Fibroblast of lung (primary cell): ENCODE measurements at regions not wholly inside any gene's neighbourhood (a gene's known extent, or its start where the extent isn't known, plus 50 kb on each side); places are given as distances from the start of the nearest gene placed in this dataset.

Experiments
- DNase-seq, 2 donors: peaks; one replicate each; pipeline versions ENCODE4 v3.0.0 to v3.0.0-alpha.2; 2010; ENCODE audit warnings: low read depth in 2 of 2
- H2AFZ ChIP-seq: 2 replicates; pipeline ENCODE4 v1.5.1; 2012; ENCODE audit warnings: low read length, control low read depth, inconsistent platforms
- H3K27ac ChIP-seq: 2 replicates; pipeline ENCODE4 v1.5.1; 2011; ENCODE audit warnings: low read length, control low read depth; ENCODE audit not compliant: insufficient read depth
- H3K27me3 ChIP-seq: 2 replicates; pipeline ENCODE4 v1.5.1; 2011; ENCODE audit warnings: mild to moderate bottlenecking, low read length; ENCODE audit not compliant: control insufficient read depth, insufficient read depth
- H3K36me3 ChIP-seq: 2 replicates; pipeline ENCODE4 v1.5.1; 2011; ENCODE audit warnings: low read length; ENCODE audit not compliant: control insufficient read depth, insufficient read depth
- H3K4me1 ChIP-seq: 2 replicates; pipeline ENCODE4 v1.5.1; 2011; ENCODE audit warnings: low read length; ENCODE audit not compliant: control insufficient read depth, insufficient read depth; ENCODE audit errors: extremely low read depth
- H3K4me2 ChIP-seq: 2 replicates; pipeline ENCODE4 v1.5.1; 2011; ENCODE audit warnings: low read length, control low read depth; ENCODE audit not compliant: insufficient read depth; ENCODE audit errors: extremely low read depth
- H3K4me3 ChIP-seq, 4 experiments: fragments of 200-600 bp in 1 of 4; sonication (generic) in 1 of 4; replicated peaks in 1 of 4; 2 replicates each; pipeline ENCODE4 v1.5.1; 2011 to 2016; ENCODE audit warnings: low read length in 4 of 4, low read depth in 3 of 4, mild to moderate bottlenecking in 3 of 4, control low read depth in 2 of 4, inconsistent platforms in 1 of 4, mixed read lengths in 1 of 4; ENCODE audit not compliant: insufficient read depth in 1 of 4; ENCODE audit errors: control extremely low read depth in 1 of 4
- H3K79me2 ChIP-seq: 2 replicates; pipeline ENCODE4 v1.5.1; 2012; ENCODE audit warnings: mild to moderate bottlenecking, low read length, inconsistent platforms; ENCODE audit not compliant: control insufficient read depth, insufficient read depth
- H3K9ac ChIP-seq: 2 replicates; pipeline ENCODE4 v1.5.1; 2011; ENCODE audit warnings: mild to moderate bottlenecking, low read length, control low read depth; ENCODE audit not compliant: insufficient read depth
- H3K9me3 ChIP-seq: 2 replicates; pipeline ENCODE4 v1.5.1; 2012; ENCODE audit warnings: low read depth, low read length; ENCODE audit not compliant: control insufficient read depth, insufficient read depth
- H4K20me1 ChIP-seq: 2 replicates; pipeline ENCODE4 v1.5.1; 2011; ENCODE audit warnings: low read length; ENCODE audit not compliant: control insufficient read depth, insufficient read depth; ENCODE audit errors: extremely low read depth
- EZH2 ChIP-seq: IDR thresholded peaks from 2 replicates; pipeline ENCODE4 v1.5.1; 2012; ENCODE audit warnings: low read length, control low read depth, mild to moderate bottlenecking; ENCODE audit errors: missing control alignments
- TF ChIP-seq, protein P1 (sequence below), 2 donors: IDR thresholded peaks in 1 of 2; conservative IDR thresholded peaks in 1 of 2; 1 replicate in 1 of 2; 2 replicates in 1 of 2; pipeline ENCODE4 v1.5.1; 2011 to 2012; ENCODE audit warnings: low read length in 2 of 2, control low read depth in 1 of 2, inconsistent platforms in 1 of 2, low read depth in 1 of 2, mild to moderate bottlenecking in 1 of 2

- Histone ChIP-seq H4K20me1 (no peaks in the 10 kb centered on the region), H3K4me2 (no peak overlapping the region), H3K4me1 (no peaks in the 10 kb centered on the region), H3K27ac (no peak overlapping the region), H3K4me3 (no peak overlapping the region), H2AFZ (no peak overlapping the region), H3K9ac (no peak overlapping the region), H3K36me3 (no peaks in the 10 kb centered on the region), H3K79me2 (no peaks in the 10 kb centered on the region), H3K9me3 (no peaks in the 10 kb centered on the region), H3K27me3 (no peaks in the 10 kb centered on the region)
- TF ChIP-seq, protein P1, sequence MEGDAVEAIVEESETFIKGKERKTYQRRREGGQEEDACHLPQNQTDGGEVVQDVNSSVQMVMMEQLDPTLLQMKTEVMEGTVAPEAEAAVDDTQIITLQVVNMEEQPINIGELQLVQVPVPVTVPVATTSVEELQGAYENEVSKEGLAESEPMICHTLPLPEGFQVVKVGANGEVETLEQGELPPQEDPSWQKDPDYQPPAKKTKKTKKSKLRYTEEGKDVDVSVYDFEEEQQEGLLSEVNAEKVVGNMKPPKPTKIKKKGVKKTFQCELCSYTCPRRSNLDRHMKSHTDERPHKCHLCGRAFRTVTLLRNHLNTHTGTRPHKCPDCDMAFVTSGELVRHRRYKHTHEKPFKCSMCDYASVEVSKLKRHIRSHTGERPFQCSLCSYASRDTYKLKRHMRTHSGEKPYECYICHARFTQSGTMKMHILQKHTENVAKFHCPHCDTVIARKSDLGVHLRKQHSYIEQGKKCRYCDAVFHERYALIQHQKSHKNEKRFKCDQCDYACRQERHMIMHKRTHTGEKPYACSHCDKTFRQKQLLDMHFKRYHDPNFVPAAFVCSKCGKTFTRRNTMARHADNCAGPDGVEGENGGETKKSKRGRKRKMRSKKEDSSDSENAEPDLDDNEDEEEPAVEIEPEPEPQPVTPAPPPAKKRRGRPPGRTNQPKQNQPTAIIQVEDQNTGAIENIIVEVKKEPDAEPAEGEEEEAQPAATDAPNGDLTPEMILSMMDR (conservative IDR thresholded peaks at IDR 0.05 in 1 of 2, IDR thresholded peaks at IDR 0.05 in 1 of 2; ENCODE audit: low read depth in 1 of 2, low read length in 2 of 2), result no peak
- TF ChIP-seq EZH2, result no peak
- DNase-seq, result no peak
Measured at GRCh38 chr18:24754583-24755253, 294.3 kb downstream of the HRH4 start.

DNA sequence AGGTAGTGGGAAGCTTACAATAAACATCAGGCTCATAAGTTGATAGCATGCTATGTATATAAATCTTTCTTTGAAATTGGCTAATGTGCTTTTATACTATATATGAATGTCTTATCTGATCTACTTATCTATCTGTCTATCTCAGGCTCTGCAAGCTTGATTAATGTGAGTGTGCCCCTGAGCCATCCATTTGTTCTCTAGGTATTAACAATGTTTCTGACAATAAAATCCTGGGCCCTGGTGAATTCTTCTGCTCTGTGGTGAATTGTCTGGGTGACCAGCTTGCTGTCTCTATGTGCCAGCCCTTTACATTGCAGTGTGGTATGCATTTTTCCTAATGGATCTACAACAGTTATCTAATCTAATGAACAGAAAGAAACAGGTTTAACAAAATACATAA, 295.9 kb downstream of the HRH4 start:
- no peaks in the 10 kb centered on the region for H3K9me3 ChIP-seq
- H2AFZ ChIP-seq, result no peak overlapping the region
- H3K4me1 ChIP-seq, result no peaks in the 10 kb centered on the region
- no peak overlapping the region for H3K9ac ChIP-seq
- H3K4me3 ChIP-seq, result no peak overlapping the region
- H3K27ac ChIP-seq, result no peak overlapping the region
- no peak overlapping the region for H3K4me2 ChIP-seq
- no peaks in the 10 kb centered on the region for H4K20me1 ChIP-seq
- no peak for DNase-seq
- no peaks in the 10 kb centered on the region for H3K79me2 ChIP-seq
- H3K36me3 ChIP-seq, result no peaks in the 10 kb centered on the region
- no peak for TF ChIP-seq EZH2
- TF ChIP-seq, protein P1 (conservative IDR thresholded peaks at IDR 0.05 in 1 of 2, IDR thresholded peaks at IDR 0.05 in 1 of 2; ENCODE audit: low read depth in 1 of 2, low read length in 2 of 2), result no peak
- H3K27me3 ChIP-seq, result no peaks in the 10 kb centered on the region

DNA sequence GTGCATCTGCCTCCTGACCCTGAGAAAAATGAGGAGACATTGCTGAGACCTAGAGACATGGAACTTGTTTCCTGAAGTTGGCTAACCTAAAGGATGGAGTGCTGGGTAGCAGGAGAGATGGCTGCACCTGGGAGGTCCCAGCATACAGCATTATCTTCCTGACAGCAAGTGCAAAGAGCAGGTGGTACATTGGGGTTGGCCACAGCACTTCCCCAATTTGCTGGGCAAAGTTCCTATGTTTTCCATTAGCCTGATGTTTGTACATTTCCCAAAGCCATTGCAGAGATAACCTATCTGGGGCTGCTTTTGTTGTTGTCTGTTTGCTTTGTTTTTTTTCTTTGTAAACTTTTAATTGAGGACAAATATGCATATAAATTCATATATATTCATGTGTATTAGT, 296.7 kb downstream of the HRH4 start:
- TF ChIP-seq, protein P1 (conservative IDR thresholded peaks at IDR 0.05 in 1 of 2, IDR thresholded peaks at IDR 0.05 in 1 of 2; ENCODE audit: low read depth in 1 of 2, low read length in 2 of 2), result no peak
- TF ChIP-seq EZH2, result no peak
- no peaks in the 10 kb centered on the region for H3K27me3 ChIP-seq

More for the DNA sequence above, 296.7 kb downstream of the HRH4 start:
- no peaks in the 10 kb centered on the region for H3K36me3 ChIP-seq
- no peaks in the 10 kb centered on the region for H3K4me1 ChIP-seq
- no peak overlapping the region for H3K4me2 ChIP-seq
- no peak overlapping the region for H2AFZ ChIP-seq
- H3K79me2 ChIP-seq, result no peaks in the 10 kb centered on the region
- no peak for DNase-seq
- H3K9me3 ChIP-seq, result no peaks in the 10 kb centered on the region
- no peaks in the 10 kb centered on the region for H4K20me1 ChIP-seq
- no peak overlapping the region for H3K9ac ChIP-seq
- H3K4me3 ChIP-seq, result no peak overlapping the region
- no peak overlapping the region for H3K27ac ChIP-seq
